ENCODE measurements at regions not wholly inside any gene's neighbourhood (a gene's known extent, or its start where the extent isn't known, plus 50 kb on each side); places are given as distances from the start of the nearest gene placed in this dataset.

DNA sequence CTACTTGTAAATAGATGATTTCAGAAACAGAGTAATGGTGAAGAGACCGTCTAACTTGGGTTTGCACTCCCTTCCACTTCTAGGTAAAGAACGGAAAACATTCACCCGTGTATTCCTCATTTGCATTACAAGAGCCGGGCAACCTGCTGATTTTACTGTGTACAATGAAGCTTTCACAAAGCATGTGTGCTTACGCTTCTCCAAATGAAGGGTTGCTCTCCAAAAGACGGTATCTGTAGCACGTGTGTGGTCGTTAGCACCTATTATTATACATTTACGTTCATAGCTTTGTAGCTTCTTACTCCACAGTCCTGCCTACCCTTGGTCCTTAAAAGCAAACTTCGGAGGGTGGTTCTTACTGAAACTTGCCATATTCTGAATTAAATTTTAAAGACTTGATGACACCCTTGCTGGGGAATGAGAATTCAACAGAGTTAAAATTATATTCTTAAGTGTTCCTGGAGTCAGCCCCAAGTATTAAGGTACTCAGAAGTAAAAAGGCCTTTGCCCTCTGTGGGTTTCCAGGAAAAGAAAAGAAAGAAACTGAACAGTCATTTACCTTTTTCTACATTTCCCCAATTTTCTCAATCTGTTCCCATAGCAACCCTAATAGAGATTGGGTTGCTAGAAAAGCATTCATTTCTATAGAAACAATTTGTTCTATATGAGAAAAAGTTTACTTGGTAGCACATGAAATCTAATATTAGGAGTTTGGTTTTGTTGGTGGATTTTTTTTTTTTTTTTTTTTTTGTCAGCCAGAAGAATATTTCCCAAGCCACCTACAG, 61.9 kb upstream of the KCNG1 start:
- Histone ChIP-seq H3K4me2 (no peak overlapping the region), H2AFZ (no peak overlapping the region), H3K9me3 (ENCODE audit: low read depth) (no peaks in the 10 kb centered on the region), H3K4me1 (ENCODE audit: insufficient read depth) (no peaks in the 10 kb centered on the region), H4K20me1 (ENCODE audit: insufficient read depth, poor library complexity, severe bottlenecking) (no peaks in the 10 kb centered on the region), H3K27ac (no peak overlapping the region), H3K27me3 (peaks cover 18% of the 10 kb centered on the region), H3K9me2 (replicated peaks; ENCODE audit: insufficient read depth) (no peaks in the 10 kb centered on the region), H3K4me3 (no peak overlapping the region), H3K79me2 (no peaks in the 10 kb centered on the region), H3K36me3 (replicated peaks; ENCODE audit: insufficient read depth, low read depth) (no peaks in the 10 kb centered on the region)
- TF ChIP-seq EZH2phosphoT487 (IDR thresholded peaks at IDR 0.05; ENCODE audit: low read depth, severe bottlenecking, unreplicated experiment) (no peak), EZH2 (IDR thresholded peaks at IDR 0.05; ENCODE audit: borderline replicate concordance) (no peak)
- TF ChIP-seq, protein P1, sequence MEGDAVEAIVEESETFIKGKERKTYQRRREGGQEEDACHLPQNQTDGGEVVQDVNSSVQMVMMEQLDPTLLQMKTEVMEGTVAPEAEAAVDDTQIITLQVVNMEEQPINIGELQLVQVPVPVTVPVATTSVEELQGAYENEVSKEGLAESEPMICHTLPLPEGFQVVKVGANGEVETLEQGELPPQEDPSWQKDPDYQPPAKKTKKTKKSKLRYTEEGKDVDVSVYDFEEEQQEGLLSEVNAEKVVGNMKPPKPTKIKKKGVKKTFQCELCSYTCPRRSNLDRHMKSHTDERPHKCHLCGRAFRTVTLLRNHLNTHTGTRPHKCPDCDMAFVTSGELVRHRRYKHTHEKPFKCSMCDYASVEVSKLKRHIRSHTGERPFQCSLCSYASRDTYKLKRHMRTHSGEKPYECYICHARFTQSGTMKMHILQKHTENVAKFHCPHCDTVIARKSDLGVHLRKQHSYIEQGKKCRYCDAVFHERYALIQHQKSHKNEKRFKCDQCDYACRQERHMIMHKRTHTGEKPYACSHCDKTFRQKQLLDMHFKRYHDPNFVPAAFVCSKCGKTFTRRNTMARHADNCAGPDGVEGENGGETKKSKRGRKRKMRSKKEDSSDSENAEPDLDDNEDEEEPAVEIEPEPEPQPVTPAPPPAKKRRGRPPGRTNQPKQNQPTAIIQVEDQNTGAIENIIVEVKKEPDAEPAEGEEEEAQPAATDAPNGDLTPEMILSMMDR (IDR thresholded peaks at IDR 0.05; ENCODE audit: poor library complexity), result no peak
- DNase-seq (ENCODE audit: low spot score), result no peak
- 56% methylated on average over 10 of the region's 10 CpGs for WGBS (ENCODE audit: low lambda C conversion rate, missing lambda C conversion rate)

DNA sequence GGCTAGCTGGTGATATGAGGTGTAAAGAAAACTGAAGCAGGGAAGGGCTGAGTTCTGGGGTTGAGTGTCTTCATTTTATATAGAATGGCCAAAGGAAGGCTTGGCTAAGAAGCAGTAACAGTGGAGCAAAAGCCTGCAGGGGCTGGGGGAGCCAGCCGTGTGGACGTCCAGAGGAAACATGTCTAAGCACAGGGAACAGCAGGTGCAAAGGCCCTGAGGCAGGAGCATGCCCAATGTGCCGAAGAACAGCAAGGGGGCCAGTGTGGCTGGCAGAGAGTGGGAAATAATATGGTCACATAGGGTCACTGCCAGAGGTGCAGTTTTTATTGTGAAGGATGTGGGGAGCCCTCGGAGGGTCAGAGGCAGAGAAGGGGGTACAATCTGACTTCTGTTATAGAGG, 60.5 kb upstream of the KCNG1 start:
- TF ChIP-seq EZH2 (IDR thresholded peaks at IDR 0.05; ENCODE audit: borderline replicate concordance) (no peak), EZH2phosphoT487 (IDR thresholded peaks at IDR 0.05; ENCODE audit: low read depth, severe bottlenecking, unreplicated experiment) (no peak)
- TF ChIP-seq, protein P1 (IDR thresholded peaks at IDR 0.05; ENCODE audit: poor library complexity), result no peak
- H4K20me1 ChIP-seq (ENCODE audit: insufficient read depth, poor library complexity, severe bottlenecking), result no peaks in the 10 kb centered on the region
- H3K27me3 ChIP-seq, result peaks cover 21% of the 10 kb centered on the region
- no peaks in the 10 kb centered on the region for H3K9me3 ChIP-seq (ENCODE audit: low read depth)
- H3K27ac ChIP-seq, result no peak overlapping the region
- no peak overlapping the region for H2AFZ ChIP-seq
- 90% methylated on average over 4 of the region's 4 CpGs for WGBS (ENCODE audit: low lambda C conversion rate, missing lambda C conversion rate)
- no peaks in the 10 kb centered on the region for H3K4me1 ChIP-seq (ENCODE audit: insufficient read depth)
- no peak for DNase-seq (ENCODE audit: low spot score)
- no peaks in the 10 kb centered on the region for H3K9me2 ChIP-seq (replicated peaks; ENCODE audit: insufficient read depth)
- H3K36me3 ChIP-seq (replicated peaks; ENCODE audit: insufficient read depth, low read depth), result no peaks in the 10 kb centered on the region
- no peak overlapping the region for H3K4me2 ChIP-seq
- H3K79me2 ChIP-seq, result no peaks in the 10 kb centered on the region
- no peak overlapping the region for H3K4me3 ChIP-seq

- TF ChIP-seq, protein P1 (IDR thresholded peaks at IDR 0.05; ENCODE audit: poor library complexity), result no peak
- TF ChIP-seq EZH2phosphoT487 (IDR thresholded peaks at IDR 0.05; ENCODE audit: low read depth, severe bottlenecking, unreplicated experiment), result no peak
- TF ChIP-seq EZH2 (IDR thresholded peaks at IDR 0.05; ENCODE audit: borderline replicate concordance), result no peak
- Histone ChIP-seq H3K9me2 (replicated peaks; ENCODE audit: insufficient read depth) (no peaks in the 10 kb centered on the region), H3K4me1 (ENCODE audit: insufficient read depth) (no peaks in the 10 kb centered on the region), H3K9me3 (ENCODE audit: low read depth) (no peaks in the 10 kb centered on the region), H3K4me2 (no peak overlapping the region), H4K20me1 (ENCODE audit: insufficient read depth, poor library complexity, severe bottlenecking) (no peaks in the 10 kb centered on the region), H3K36me3 (replicated peaks; ENCODE audit: insufficient read depth, low read depth) (no peaks in the 10 kb centered on the region), H3K4me3 (no peak overlapping the region), H3K27ac (no peak overlapping the region), H2AFZ (no peak overlapping the region), H3K79me2 (no peaks in the 10 kb centered on the region), H3K27me3 (peaks cover 21% of the 10 kb centered on the region)
- WGBS (ENCODE audit: low lambda C conversion rate, missing lambda C conversion rate), result 92% methylated on average over 3 of the region's 3 CpGs
- DNase-seq (ENCODE audit: low spot score), result no peak
Measured at GRCh38 chr20:51082988-51083387, 60.1 kb upstream of the KCNG1 start.

Data from hepatocyte (in vitro differentiated cells).